Myocyte (in vitro differentiated cells): ENCODE measurements at regions not wholly inside any gene's neighbourhood (a gene's known extent, or its start where the extent isn't known, plus 50 kb on each side); places are given as distances from the start of the nearest gene placed in this dataset.
A peak's percentile ranks its signal among the peaks of the same experiment; 100 is the strongest.
"Not testable (repeated sequence)": the region's sequence is repeated elsewhere in the genome, so short reads cannot be mapped to it uniquely, and the experiment has no call there.

Source experiments
- DNase-seq: peaks from one replicate; pipeline ENCODE4 v3.0.0-alpha.2; 2012; ENCODE audit warnings: low read depth

GRCh38 chr1:193884848-193885558 is 698.6 kb upstream of the B3GALT2 start:
- no peak for DNase-seq

GRCh38 chr1:193877920-193878319 is 691.5 kb upstream of the B3GALT2 start:
- not testable (repeated sequence) for DNase-seq

GRCh38 chr1:193868425-193868824 is 682.0 kb upstream of the B3GALT2 start:
- DNase-seq, result no peak

GRCh38 chr1:193856261-193856660 is 669.8 kb upstream of the B3GALT2 start:
- DNase-seq, result no peak

GRCh38 chr1:193850745-193851144 is 664.3 kb upstream of the B3GALT2 start:
- no peak for DNase-seq

- peak; percentile 6 for DNase-seq
Observed at GRCh38 chr1:193846876-193847604, 660.6 kb upstream of the B3GALT2 start.

- no peak for DNase-seq
Observed at GRCh38 chr1:193846411-193846810, 660.0 kb upstream of the B3GALT2 start.

- DNase-seq, result no peak
Observed at GRCh38 chr1:193841857-193842256, 655.4 kb upstream of the B3GALT2 start.

GRCh38 chr1:193831465-193831864 is 645.1 kb upstream of the B3GALT2 start:
- no peak for DNase-seq

- peak; percentile 64 for DNase-seq
Observed at GRCh38 chr1:193827516-193827915, 641.1 kb upstream of the B3GALT2 start.

- no peak for DNase-seq
Observed at GRCh38 chr1:193819376-193819775, 633.0 kb upstream of the B3GALT2 start.

- DNase-seq, result no peak
Observed at GRCh38 chr1:193807208-193807607, 620.8 kb upstream of the B3GALT2 start.

GRCh38 chr1:193806079-193807048 is 620.0 kb upstream of the B3GALT2 start:
- DNase-seq, result no peak

GRCh38 chr1:193799948-193800690 is 613.7 kb upstream of the B3GALT2 start:
- no peak for DNase-seq

GRCh38 chr1:193799371-193799770 is 613.0 kb upstream of the B3GALT2 start:
- DNase-seq, result no peak

GRCh38 chr1:193794239-193794638 is 607.8 kb upstream of the B3GALT2 start:
- DNase-seq, result no peak

- no peak for DNase-seq
Observed at GRCh38 chr1:193791746-193792145, 605.3 kb upstream of the B3GALT2 start.

GRCh38 chr1:193787061-193787460 is 600.6 kb upstream of the B3GALT2 start:
- no peak for DNase-seq

GRCh38 chr1:193785850-193786420 is 599.5 kb upstream of the B3GALT2 start:
- DNase-seq, result no peak

- DNase-seq, result no peak
Observed at GRCh38 chr1:193774536-193775323, 588.3 kb upstream of the B3GALT2 start.
